SK-N-SH treated with all-trans-retinoic acid at 6 μM for 48 hours (cell line): ENCODE measurements at regions not wholly inside any gene's neighbourhood (a gene's known extent, or its start where the extent isn't known, plus 50 kb on each side); places are given as distances from the start of the nearest gene placed in this dataset.
A peak's percentile ranks its signal among the peaks of the same experiment; 100 is the strongest.

ENCODE experiments used
- ATAC-seq: fragments of 200-7000 bp; cut with Tn5 transposase; 3 replicates; pipeline ENCODE4 v1.9.1; 2020; ENCODE audit warnings: mild to moderate bottlenecking, moderate library complexity
- ARNTL ChIP-seq: fragments of 450-650 bp; formaldehyde crosslinking; IDR thresholded peaks from 2 replicates; pipeline ENCODE4 v1.5.0; 2020; ENCODE audit warnings: low read depth, mild to moderate bottlenecking, moderate library complexity, borderline replicate concordance
- BACH2 ChIP-seq: fragments of 250-450 bp; sonication (Bioruptor Pico); IDR thresholded peaks from 2 replicates; pipeline ENCODE4 v1.9.0; 2021; ENCODE audit warnings: mild to moderate bottlenecking, borderline replicate concordance
- CSRNP3 ChIP-seq: fragments of 250-450 bp; sonication (Bioruptor Pico); IDR thresholded peaks from 2 replicates; pipeline ENCODE4 v1.5.1; 2021; ENCODE audit warnings: mild to moderate bottlenecking, moderate library complexity
- ESRRG ChIP-seq: fragments of 250-450 bp; sonication (Bioruptor Pico); IDR thresholded peaks from 2 replicates; pipeline ENCODE4 v1.6.1; 2021; ENCODE audit warnings: mild to moderate bottlenecking
- GLIS3 ChIP-seq: fragments of 250-450 bp; sonication (Bioruptor Pico); IDR thresholded peaks from 2 replicates; pipeline ENCODE4 v1.5.0; 2020; ENCODE audit warnings: mild to moderate bottlenecking, moderate library complexity
- ISL1 ChIP-seq: fragments of 250-450 bp; sonication (Bioruptor Pico); IDR thresholded peaks from 2 replicates; pipeline ENCODE4 v2.1.2; 2022; ENCODE audit warnings: mild to moderate bottlenecking, moderate library complexity
- OSR1 ChIP-seq: fragments of 250-450 bp; sonication (Bioruptor Pico); IDR thresholded peaks from 2 replicates; pipeline ENCODE4 v1.8.0; 2022; ENCODE audit warnings: moderate library complexity, mild to moderate bottlenecking, inconsistent platforms
- POU6F1 ChIP-seq: fragments of 250-450 bp; sonication (Bioruptor Pico); IDR thresholded peaks from 2 replicates; pipeline ENCODE4 v1.8.0; 2021; ENCODE audit warnings: low read depth, mild to moderate bottlenecking, moderate library complexity, borderline replicate concordance
- PPARA ChIP-seq: fragments of 250-450 bp; sonication (Bioruptor Pico); IDR thresholded peaks from 2 replicates; pipeline ENCODE4 v1.5.0; 2020; ENCODE audit warnings: mild to moderate bottlenecking, borderline replicate concordance
- RARB ChIP-seq: fragments of 250-450 bp; sonication (Bioruptor Pico); IDR thresholded peaks from 2 replicates; pipeline ENCODE4 v1.8.0; 2021; ENCODE audit warnings: mild to moderate bottlenecking, moderate library complexity
- SNAI2 ChIP-seq: fragments of 250-450 bp; sonication (Bioruptor Pico); IDR thresholded peaks from 2 replicates; pipeline ENCODE4 v1.5.0; 2020; ENCODE audit warnings: mild to moderate bottlenecking, moderate library complexity
- TCF4 ChIP-seq: fragments of 250-450 bp; sonication (Bioruptor Pico); IDR thresholded peaks from 2 replicates; pipeline ENCODE4 v1.8.0; 2021; ENCODE audit warnings: mild to moderate bottlenecking, moderate library complexity, borderline replicate concordance
- TOX ChIP-seq: fragments of 250-450 bp; sonication (Bioruptor Pico); IDR thresholded peaks from 2 replicates; pipeline ENCODE4 v1.8.0; 2021; ENCODE audit warnings: mild to moderate bottlenecking, moderate library complexity, borderline replicate concordance
- TSHZ2 ChIP-seq: fragments of 250-450 bp; sonication (Bioruptor Pico); IDR thresholded peaks from 2 replicates; pipeline ENCODE4 v1.5.0; 2020; ENCODE audit warnings: mild to moderate bottlenecking, moderate library complexity
- ZC3H10 ChIP-seq: fragments of 250-450 bp; sonication (Bioruptor Pico); IDR thresholded peaks from 2 replicates; pipeline ENCODE4 v1.5.1; 2021; ENCODE audit warnings: mild to moderate bottlenecking, moderate library complexity
- ZFP3 ChIP-seq: fragments of 250-450 bp; sonication (Bioruptor Pico); IDR thresholded peaks from 2 replicates; pipeline ENCODE4 v1.5.0; 2020; ENCODE audit warnings: mild to moderate bottlenecking, moderate library complexity
- ZFP30 ChIP-seq: fragments of 450-650 bp; formaldehyde crosslinking; IDR thresholded peaks from 2 replicates; pipeline ENCODE4 v1.5.0; 2022; ENCODE audit warnings: mild to moderate bottlenecking, moderate library complexity
- ZNF565 ChIP-seq: fragments of 450-650 bp; formaldehyde crosslinking; conservative IDR thresholded peaks from 2 replicates; pipeline ENCODE4 v1.5.0; 2020; ENCODE audit warnings: low read depth, mild to moderate bottlenecking, moderate library complexity
- ZNF70 ChIP-seq: fragments of 450-650 bp; formaldehyde crosslinking; IDR thresholded peaks from 2 replicates; pipeline ENCODE4 v1.5.0; 2020; ENCODE audit warnings: mild to moderate bottlenecking, moderate library complexity
- ZNF8 ChIP-seq: fragments of 450-650 bp; formaldehyde crosslinking; IDR thresholded peaks from 2 replicates; pipeline ENCODE4 v1.5.0; 2020; ENCODE audit warnings: mild to moderate bottlenecking, moderate library complexity
- TF ChIP-seq, protein P1 (sequence below): fragments of 250-450 bp; sonication (Bioruptor Pico); IDR thresholded peaks from 2 replicates; pipeline ENCODE4 v1.5.1; 2020; ENCODE audit warnings: low read depth, mild to moderate bottlenecking, moderate library complexity
- TF ChIP-seq, protein P2 (sequence below): fragments of 250-450 bp; sonication (Bioruptor Pico); IDR thresholded peaks from 2 replicates; pipeline ENCODE4 v1.8.0; 2020; ENCODE audit warnings: mild to moderate bottlenecking, moderate library complexity, borderline replicate concordance

DNA sequence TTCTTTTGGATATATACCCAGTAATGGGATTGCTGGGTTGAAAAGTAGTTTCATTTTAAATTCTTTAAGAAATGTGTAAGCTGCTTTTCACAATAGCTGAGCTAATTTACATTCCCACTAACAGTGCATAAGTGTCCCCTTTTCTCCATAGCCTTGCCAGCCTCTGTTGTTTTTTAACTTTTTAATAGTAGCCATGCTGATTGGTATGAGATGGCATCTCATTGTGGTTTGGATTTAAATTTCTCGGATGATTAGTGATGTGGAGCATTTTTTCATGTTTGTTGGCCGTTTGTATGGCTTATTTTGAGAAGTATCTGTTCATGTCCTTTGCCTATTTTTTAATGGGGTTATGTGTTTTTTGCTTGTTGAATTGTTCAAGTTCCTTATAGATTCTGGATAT, 444.3 kb upstream of the ATP11B start:
- ATAC-seq = no peak
- no peak for TF ChIP-seq POU6F1 (CRISPR knock-in tag)
- TF ChIP-seq PPARA (CRISPR knock-in tag) = no peak
- no peak for TF ChIP-seq ZC3H10
- no peak for TF ChIP-seq OSR1
- TF ChIP-seq ISL1 (CRISPR knock-in tag) = no peak
- no peak for TF ChIP-seq TSHZ2 (CRISPR knock-in tag)
- TF ChIP-seq ZNF565 (CRISPR knock-in tag) = no peak
- TF ChIP-seq, protein P1, sequence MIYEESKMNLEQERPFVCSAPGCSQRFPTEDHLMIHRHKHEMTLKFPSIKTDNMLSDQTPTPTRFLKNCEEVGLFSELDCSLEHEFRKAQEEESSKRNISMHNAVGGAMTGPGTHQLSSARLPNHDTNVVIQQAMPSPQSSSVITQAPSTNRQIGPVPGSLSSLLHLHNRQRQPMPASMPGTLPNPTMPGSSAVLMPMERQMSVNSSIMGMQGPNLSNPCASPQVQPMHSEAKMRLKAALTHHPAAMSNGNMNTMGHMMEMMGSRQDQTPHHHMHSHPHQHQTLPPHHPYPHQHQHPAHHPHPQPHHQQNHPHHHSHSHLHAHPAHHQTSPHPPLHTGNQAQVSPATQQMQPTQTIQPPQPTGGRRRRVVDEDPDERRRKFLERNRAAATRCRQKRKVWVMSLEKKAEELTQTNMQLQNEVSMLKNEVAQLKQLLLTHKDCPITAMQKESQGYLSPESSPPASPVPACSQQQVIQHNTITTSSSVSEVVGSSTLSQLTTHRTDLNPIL (CRISPR knock-in tag) = no peak
- TF ChIP-seq TCF4 = no peak
- no peak for TF ChIP-seq TOX (CRISPR knock-in tag)
- no peak for TF ChIP-seq ZFP3 (CRISPR knock-in tag)
- no peak for TF ChIP-seq ESRRG (CRISPR knock-in tag)
- no peak for TF ChIP-seq ZFP30 (CRISPR knock-in tag)
- TF ChIP-seq, protein P2, sequence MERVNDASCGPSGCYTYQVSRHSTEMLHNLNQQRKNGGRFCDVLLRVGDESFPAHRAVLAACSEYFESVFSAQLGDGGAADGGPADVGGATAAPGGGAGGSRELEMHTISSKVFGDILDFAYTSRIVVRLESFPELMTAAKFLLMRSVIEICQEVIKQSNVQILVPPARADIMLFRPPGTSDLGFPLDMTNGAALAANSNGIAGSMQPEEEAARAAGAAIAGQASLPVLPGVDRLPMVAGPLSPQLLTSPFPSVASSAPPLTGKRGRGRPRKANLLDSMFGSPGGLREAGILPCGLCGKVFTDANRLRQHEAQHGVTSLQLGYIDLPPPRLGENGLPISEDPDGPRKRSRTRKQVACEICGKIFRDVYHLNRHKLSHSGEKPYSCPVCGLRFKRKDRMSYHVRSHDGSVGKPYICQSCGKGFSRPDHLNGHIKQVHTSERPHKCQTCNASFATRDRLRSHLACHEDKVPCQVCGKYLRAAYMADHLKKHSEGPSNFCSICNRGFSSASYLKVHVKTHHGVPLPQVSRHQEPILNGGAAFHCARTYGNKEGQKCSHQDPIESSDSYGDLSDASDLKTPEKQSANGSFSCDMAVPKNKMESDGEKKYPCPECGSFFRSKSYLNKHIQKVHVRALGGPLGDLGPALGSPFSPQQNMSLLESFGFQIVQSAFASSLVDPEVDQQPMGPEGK (CRISPR knock-in tag) = no peak
- no peak for TF ChIP-seq RARB (CRISPR knock-in tag)
- TF ChIP-seq ZNF8 (CRISPR knock-in tag) = no peak
- TF ChIP-seq ZNF70 (CRISPR knock-in tag) = no peak
- TF ChIP-seq BACH2 = no peak
- no peak for TF ChIP-seq ARNTL (CRISPR knock-in tag)
- TF ChIP-seq SNAI2 = no peak

- ATAC-seq = no peak
- TF ChIP-seq ZFP30 (CRISPR knock-in tag) (no peak), ARNTL (CRISPR knock-in tag) (no peak), TCF4 (no peak), OSR1 (no peak), RARB (CRISPR knock-in tag) (no peak), ESRRG (CRISPR knock-in tag) (no peak), ZNF565 (CRISPR knock-in tag) (no peak), GLIS3 (CRISPR knock-in tag) (no peak), ZFP3 (CRISPR knock-in tag) (no peak)
- TF ChIP-seq, all 23 proteins: peak for 0
Observed at GRCh38 chr3:182349951-182350517, 443.3 kb upstream of the ATP11B start.

GRCh38 chr3:182357928-182358327, 435.4 kb upstream of the ATP11B start:
- ATAC-seq = no peak
- no peak for TF ChIP-seq BACH2

- ATAC-seq = peak; percentile 53; the same call in 2 of the 3 replicates
Observed at GRCh38 chr3:182364323-182364722, 429.0 kb upstream of the ATP11B start.

More at GRCh38 chr3:182364323-182364722, 429.0 kb upstream of the ATP11B start:
- TF ChIP-seq ZNF8 (CRISPR knock-in tag) (no peak), ESRRG (CRISPR knock-in tag) (no peak), BACH2 (no peak), PPARA (CRISPR knock-in tag) (no peak), ZNF565 (CRISPR knock-in tag) (no peak), CSRNP3 (CRISPR knock-in tag) (no peak), TOX (CRISPR knock-in tag) (no peak), SNAI2 (no peak), GLIS3 (CRISPR knock-in tag) (no peak), ZNF70 (CRISPR knock-in tag) (no peak), ISL1 (CRISPR knock-in tag) (no peak), RARB (CRISPR knock-in tag) (no peak), ZC3H10 (no peak)
- TF ChIP-seq, protein P2 (CRISPR knock-in tag) = no peak
- TF ChIP-seq, protein P1 (CRISPR knock-in tag) = no peak
- TF ChIP-seq, all 23 proteins: peak for 0
